ENCODE measurements at regions not wholly inside any gene's neighbourhood (a gene's known extent, or its start where the extent isn't known, plus 50 kb on each side); places are given as distances from the start of the nearest gene placed in this dataset.
"Not testable (repeated sequence)": the region's sequence is repeated elsewhere in the genome, so short reads cannot be mapped to it uniquely, and the experiment has no call there.

- DNase-seq = no peak
These were observed 79.1 kb upstream of the ALX4 start for GRCh38 chr11:44388828-44389657.

GRCh38 chr11:44389963-44390605 is 80.1 kb upstream of the ALX4 start:
- DNase-seq = no peak

GRCh38 chr11:44391004-44391403 is 81.1 kb upstream of the ALX4 start:
- not testable (repeated sequence) for DNase-seq

- not testable (repeated sequence) for DNase-seq
These were observed 86.8 kb upstream of the ALX4 start for GRCh38 chr11:44396746-44397145.

- no peak for DNase-seq
These were observed 87.7 kb upstream of the ALX4 start for GRCh38 chr11:44397586-44398178.

- no peak for DNase-seq
These were observed 88.5 kb upstream of the ALX4 start for GRCh38 chr11:44398266-44399030.

- DNase-seq = no peak
These were observed 90.0 kb upstream of the ALX4 start for GRCh38 chr11:44399968-44400367.

- DNase-seq = no peak
These were observed 90.5 kb upstream of the ALX4 start for GRCh38 chr11:44400431-44400830.

- no peak for DNase-seq
These were observed 92.6 kb upstream of the ALX4 start for GRCh38 chr11:44402466-44403075.

GRCh38 chr11:44403176-44403575 is 93.2 kb upstream of the ALX4 start:
- DNase-seq = no peak

GRCh38 chr11:44403587-44404273 is 93.8 kb upstream of the ALX4 start:
- no peak for DNase-seq

GRCh38 chr11:44404301-44404700 is 94.4 kb upstream of the ALX4 start:
- no peak for DNase-seq

- DNase-seq = no peak
These were observed 94.9 kb upstream of the ALX4 start for GRCh38 chr11:44404736-44405395.

- DNase-seq = no peak
These were observed 97.5 kb upstream of the ALX4 start for GRCh38 chr11:44407211-44407996.

- no peak for DNase-seq
These were observed 98.2 kb upstream of the ALX4 start for GRCh38 chr11:44408141-44408540.

- no peak for DNase-seq
These were observed 99.0 kb upstream of the ALX4 start for GRCh38 chr11:44408711-44409470.

- DNase-seq = no peak
These were observed 99.8 kb upstream of the ALX4 start for GRCh38 chr11:44409558-44410236.

- DNase-seq = no peak
These were observed 106.8 kb upstream of the ALX4 start for GRCh38 chr11:44416776-44417175.

- DNase-seq = no peak
These were observed 108.0 kb upstream of the ALX4 start for GRCh38 chr11:44417731-44418455.
